Endometrium (tissue), 2 donors: ENCODE measurements at regions not wholly inside any gene's neighbourhood (a gene's known extent, or its start where the extent isn't known, plus 50 kb on each side); places are given as distances from the start of the nearest gene placed in this dataset.
A peak's percentile ranks its signal among the peaks of the same experiment; 100 is the strongest.
"Not testable (repeated sequence)": the region's sequence is repeated elsewhere in the genome, so short reads cannot be mapped to it uniquely, and the experiment has no call there.

Experiments used
- FAIRE-seq: peaks from 2 replicates; lab custom pipeline; 2012; peaks lifted over from hg19 to GRCh38; lab: Jason Lieb, UNC
- donor health status: control.
- donor health status: control.

DNA sequence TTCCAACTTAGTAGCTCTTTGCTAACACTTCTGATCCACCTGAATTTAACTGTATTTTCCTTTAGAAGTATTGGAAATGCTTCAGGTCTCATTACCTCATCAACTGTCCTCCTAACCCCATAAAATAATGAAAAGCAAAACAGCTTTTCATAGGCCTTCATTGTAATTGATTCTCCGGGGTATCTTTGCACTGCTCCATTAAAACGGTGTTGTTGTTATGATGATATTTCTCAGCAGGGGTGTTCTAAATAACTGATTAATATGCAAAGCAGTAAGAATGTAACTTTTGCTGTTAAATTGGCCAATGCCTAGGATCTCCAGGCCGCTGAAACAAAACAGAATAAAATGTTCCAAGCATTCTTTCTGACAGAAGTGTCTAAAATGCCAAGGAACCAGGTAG lies 1983.2 kb downstream of the EFNA5 start:
- no peak for FAIRE-seq

DNA sequence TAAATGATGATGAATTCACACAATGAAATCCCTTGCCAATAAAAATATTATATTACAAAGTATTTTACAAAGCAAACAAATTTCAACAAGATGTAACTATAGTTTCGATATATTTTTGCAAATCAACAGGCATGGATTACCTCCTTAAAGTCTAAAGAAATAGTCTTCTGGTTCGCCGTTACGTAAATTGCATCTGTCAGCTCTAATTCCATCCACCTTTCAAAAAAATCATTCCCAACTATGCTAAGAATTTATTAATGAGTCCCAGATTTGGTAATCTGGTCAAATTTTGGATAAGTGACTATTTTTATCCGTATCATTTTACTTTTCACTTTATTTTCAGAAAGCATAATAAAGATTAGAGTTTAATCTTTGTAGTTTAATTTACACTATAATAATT lies 1984.9 kb downstream of the EFNA5 start:
- no peak for FAIRE-seq

DNA sequence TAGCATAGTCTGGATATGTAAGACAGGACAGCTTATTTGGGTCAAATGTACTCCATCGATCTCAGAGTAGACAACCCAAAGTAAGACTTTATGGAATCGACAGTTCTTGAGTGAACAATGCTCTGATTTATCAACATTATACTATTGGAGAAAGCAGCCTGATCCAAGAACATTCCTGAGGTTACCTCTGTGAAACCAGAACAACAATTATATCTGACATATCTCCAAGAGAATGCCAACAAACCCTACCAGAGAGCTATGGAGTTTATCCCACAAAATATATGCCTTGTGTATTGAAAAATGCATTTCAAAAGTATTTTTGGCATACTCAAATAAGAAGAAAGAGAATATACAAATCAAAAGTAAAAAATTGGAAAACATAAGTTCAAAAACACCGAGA lies 1985.9 kb downstream of the EFNA5 start:
- FAIRE-seq: no peak

DNA sequence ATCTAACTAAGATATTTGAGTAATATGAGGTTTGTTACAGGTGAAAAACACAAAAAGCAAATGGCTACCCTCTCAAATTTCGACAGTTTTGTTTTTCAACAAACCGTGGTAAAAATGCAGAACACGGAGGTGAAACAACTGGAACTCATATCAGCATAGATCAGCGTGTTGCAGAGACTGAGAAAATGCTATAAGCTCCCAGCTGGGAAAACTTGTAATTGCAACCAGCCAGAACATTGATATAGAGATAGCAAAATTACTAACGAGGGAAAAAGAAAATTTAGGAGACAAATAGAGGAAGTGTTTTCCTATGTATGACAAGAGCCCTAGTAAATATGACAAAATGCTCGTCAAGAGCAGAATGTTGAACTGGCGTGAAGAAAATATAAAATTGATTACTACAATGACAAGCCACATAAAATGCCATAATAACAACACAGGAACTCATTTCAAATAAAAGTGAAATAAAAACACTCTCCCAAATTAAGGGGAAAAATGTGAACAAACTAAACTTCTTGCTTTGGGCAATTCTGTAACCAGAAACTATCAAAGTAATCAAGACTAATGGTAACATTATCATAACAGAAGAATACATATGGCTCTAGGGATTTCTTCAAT lies 1989.8 kb downstream of the EFNA5 start:
- no peak for FAIRE-seq

DNA sequence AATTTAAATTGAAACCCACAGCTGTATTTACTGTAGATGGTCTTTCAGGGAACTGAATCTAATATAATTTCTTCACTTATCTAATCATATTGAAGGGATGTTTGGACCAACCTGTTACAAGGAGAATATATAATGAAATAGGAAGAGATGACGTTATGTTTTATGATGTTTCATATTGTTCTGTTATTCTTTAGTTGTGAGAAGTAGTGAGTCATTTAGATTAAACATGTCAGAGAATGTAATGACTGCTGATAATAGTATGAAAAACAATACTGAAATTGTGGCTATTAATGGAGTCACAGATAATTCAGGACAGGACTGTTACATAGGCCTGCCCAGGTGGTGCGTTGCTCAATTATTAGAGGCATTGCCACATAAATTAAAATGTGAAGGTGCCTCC lies 1993.4 kb downstream of the EFNA5 start:
- no peak for FAIRE-seq

DNA sequence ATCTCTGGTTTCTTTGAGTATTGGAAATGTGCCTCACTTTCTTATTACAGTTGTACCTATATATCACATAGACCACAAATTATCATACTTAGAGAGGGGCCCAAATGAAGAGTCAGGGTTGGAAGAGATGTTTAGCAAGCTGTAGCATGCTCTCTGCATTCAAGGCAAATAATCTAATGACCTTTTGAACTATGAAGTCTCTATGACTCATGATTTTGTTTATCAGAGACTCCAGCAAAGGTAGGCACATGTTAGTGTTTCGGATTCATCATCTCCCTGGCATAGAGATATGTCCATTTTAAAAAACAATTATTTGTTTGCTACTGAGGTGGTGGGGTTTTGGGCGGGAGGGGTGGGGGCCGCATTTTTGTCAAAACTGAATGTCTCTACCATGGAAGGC lies 2000.1 kb downstream of the EFNA5 start:
- FAIRE-seq: no peak

DNA sequence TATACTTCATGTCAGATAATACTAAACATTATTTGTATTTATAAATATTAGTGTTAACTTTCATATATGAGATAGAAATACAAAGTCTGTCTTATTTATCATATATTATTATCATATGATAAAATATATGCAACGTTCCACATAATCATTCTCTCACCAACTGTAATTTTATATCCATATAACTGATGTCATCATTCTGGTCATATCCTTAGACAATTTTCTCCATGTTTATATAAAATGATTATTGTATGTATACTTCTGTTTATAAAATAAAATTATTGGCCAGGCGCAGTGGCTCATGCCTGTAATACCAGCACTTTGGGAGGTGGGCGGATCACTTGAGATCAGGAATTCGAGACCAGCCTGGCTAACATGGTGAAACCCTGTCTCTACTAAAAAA lies 2007.1 kb downstream of the EFNA5 start:
- peak; percentile 79 for FAIRE-seq

DNA sequence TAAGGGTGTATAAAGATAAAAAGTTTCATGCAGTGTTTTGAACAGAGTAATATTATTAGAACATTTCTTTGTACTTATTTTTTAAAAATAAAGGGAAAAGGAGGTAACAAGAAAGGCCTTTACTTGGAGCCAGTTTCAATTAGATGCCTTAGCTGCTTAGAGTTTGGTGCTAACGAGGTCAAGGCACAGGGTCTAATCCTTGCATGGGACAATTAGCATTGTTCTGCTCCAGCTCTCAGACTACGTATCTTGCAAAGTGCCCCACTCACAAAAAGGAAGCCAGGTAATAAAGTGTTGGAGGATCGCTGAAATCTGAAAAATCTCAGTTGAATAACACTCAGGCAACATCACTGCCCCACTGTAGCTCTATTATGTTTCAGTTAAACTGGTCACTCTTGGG lies 2011.3 kb downstream of the EFNA5 start:
- no peak for FAIRE-seq

DNA sequence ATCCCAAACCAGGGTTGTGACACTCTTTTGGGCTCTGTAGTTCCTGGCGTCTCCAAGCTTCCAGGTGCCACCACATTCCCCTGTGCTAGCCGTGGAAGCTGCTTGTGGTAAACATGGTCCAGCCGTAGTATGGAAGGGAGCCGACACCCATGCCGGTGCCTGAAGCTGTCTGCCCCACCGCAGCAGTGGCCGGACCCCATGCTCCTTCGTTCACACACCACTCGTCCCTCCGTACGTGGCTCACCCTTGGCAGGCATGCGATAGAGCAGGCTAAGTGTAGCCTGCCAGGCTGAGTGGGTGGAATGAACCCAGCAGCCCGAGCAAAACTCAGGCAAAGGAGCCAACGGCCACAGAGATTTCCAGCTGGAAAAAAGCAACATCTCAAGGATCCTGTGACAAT lies 2030.4 kb downstream of the EFNA5 start:
- FAIRE-seq: no peak

DNA sequence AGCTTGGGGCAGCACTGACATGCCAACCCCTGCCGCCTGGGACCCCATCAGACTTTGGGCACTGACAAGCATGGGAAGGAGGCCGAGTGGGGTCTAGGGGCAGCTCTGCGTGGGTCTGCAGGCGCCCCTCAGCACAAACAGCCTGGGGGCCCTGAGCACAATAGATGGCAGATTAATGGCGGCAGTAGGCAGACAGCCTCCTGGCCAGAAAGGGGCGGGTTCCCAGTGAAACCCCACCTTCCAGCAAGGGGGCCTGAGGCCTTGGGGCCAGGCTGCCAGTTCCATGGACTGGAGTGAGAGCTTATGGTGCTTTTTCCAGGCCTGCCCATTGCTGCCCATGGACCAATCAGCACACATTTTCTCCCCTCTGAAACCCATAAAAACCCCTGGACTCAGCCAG lies 2031.2 kb downstream of the EFNA5 start:
- FAIRE-seq: no peak

DNA sequence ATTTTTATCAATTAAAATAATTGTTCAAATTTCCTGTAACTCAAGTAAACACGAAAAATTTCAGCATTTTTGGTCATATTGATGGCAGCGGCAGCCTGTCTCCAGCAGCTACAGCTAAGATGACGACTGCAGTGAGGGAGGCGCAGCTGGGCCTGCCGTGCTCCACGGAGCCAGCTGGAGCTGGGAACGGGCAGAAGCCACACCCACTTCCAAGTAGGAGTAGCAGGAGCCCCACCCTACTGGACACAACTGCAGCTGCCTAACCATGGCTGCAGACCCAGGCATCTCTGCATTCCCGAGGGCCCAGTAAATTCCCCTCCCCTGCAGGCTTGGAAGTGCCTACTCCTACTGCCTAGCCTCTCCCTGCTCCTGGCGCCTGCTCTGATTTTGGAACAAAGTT lies 2031.7 kb downstream of the EFNA5 start:
- FAIRE-seq: no peak

DNA sequence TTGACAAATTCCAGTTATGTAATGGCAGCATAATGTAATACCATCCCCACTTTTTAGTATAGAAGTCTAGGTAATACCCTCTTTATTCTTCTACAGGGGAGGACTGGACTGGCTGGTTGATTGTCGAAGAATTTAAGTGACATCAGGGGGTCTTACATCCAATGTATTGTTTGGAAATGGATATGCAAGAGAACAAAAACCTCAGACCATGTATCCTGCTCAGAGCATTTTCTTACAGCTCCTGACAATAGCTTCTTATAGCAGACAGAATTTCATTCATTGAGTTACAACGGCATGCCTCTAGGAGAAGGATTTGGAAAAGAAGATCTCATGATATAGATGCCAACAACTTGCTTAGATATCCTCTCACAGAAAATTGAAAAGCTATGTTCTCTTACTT lies 2032.3 kb downstream of the EFNA5 start:
- FAIRE-seq: no peak

DNA sequence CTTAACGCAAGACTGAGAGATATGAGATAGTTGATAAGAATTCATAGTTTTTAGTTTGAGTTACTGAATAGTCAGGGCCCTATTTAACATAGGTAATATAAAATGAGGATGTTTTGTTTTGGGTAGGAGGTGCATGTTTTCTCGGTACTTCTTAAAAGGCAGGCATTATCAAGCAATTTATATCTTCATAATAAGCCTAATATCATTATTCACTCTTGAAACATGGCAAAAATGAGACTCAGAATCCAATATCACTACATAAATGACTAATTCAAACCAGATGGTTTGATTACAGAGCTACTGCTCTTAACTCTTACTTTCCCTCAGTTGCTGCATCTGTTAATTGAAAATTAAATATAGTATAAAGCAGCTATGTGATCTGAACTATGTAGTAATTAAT lies 2038.7 kb downstream of the EFNA5 start:
- no peak for FAIRE-seq

DNA sequence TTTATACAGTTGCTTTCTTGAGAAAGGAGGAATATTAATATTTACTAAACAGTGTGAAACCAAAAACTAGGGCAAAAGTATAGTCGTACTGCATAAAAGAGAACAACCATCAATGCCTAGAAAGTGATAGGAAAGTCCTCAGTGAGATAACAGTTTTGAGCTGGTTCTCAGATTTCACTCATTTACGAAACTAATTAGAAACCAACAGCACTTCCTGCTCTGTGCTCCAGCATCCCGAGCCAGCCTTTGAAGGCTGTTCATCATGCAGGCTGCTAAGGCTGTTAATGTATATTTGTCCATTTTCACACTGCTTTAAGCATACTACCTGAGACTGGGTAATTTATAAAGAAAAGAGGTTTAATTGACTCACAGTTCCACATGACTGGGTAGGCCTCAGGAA lies 2039.9 kb downstream of the EFNA5 start:
- FAIRE-seq: no peak

DNA sequence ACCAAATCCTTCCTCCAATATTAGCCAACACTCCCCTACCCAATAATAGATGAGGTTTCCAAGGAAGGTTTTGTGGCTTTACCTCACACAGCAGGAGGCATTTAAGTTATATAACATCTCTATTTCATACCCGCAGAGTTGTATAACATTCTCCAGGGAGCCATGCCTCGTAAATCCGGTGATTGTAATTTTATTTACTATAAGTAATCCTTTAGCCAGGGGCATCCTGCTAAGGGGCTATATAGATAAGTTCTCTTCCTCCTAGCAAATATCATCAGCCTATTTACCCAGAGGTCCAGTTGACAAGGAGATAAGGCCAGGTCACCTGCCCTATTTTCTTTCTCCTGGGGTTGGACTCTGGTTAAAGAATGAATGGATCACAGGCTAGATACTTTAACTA lies 2051.0 kb downstream of the EFNA5 start:
- FAIRE-seq: no peak

DNA sequence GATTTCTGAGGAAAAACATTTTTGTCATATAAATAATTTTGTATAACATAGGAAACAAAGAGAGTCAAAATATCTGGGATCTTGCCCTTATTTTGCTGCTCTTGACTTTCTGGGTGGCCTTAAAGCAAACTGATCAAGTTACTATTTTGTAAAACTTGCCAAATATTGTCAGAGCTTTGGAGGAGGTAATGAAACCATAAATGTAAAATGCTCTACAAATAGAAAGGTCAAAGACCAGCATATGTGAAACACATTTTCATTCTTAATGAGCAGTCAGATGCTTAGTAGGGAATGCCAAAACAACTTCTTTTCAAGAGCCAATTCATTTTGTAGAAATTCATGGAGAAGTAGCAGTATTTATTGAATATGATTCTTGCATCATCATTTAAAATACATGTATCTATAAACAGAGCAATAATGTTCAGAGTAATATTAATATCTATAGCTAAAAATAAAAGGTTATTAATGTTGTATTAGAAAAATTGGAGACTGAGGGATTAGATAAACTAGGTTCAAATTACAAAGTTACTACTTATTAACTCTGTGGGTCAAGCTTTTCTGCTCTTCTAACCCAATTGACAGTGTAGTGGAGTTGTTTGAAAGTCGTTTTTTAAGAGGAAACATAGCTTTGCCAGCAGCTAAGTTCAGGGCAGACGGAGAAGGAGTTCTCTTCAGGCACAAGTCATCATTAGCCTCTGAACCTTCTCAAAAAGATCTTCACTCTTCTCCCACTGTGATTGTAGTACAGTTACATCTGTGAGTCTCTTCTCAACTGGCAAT lies 2053.1 kb downstream of the EFNA5 start:
- FAIRE-seq: no peak

DNA sequence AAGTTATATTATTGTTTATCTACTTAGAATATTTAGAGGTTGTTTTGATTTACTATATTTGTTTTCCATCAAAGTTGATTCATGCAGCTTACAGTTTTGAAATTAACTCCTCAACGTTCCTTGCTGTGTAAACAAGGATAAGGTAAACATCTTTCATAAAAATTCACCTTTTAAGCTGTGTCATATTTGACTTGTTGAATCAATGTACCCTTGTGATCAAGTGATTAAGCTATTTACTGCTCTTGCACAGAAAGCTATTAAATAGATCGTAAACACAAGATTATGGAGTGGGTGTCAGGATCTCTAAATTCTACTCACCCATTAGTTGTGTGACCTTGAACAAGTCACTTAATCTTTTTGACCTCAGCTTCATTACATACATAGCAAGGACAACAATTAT lies 2054.0 kb upstream of the NUDT12 start:
- FAIRE-seq: peak; percentile 99

DNA sequence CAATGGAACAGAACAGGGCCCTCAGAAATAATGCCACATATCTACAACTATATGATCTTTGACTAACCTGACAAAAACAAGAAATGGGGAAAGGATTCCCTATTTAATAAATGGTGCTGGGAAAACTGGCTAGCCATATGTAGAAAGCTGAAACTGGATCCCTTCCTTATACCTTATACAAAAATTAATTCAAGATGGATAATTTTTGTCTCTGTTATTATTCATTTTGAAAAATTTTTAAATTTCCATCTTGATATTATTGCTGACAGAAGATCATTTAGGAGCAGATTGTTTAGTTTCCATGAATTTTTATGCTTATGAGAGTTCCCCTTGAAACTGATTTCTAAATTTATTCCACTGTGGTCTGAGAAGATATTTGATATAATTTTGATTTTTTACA lies 2039.8 kb upstream of the NUDT12 start:
- not testable (repeated sequence) for FAIRE-seq

DNA sequence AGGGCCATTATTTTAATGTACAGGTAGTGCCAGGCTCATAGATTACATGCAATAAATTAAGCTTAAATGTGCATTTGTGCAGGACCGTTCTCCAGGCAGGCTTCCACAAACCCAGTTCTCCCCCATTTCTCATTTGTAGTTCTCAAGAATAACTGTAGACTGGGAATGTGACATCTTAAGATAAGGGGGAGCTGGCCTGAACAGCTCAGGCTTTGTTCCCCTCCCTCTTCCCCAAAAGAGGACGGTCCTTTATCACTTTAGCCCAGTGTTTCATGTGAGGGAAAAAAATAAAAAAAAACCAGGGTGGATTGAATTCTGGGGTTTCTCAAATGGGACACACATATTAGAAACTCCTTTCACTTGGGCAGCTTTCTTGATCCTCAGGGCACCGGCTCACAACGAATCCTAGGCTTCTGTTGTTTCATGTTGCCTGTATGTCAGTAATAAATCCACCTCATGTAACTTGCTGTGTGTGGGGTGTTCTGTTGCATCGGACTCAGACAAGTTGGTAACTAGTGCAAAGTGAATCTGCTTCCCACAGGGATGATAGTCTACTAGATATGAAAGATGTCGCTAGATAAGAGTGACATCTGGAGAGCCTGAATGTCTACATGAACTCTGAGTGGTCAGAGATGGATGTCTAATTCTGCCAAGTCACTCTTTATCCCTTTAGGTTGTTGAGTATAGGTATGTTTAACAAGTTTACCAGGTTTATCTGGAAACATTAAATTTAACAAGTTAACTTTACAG lies 2030.6 kb upstream of the NUDT12 start:
- FAIRE-seq: no peak

DNA sequence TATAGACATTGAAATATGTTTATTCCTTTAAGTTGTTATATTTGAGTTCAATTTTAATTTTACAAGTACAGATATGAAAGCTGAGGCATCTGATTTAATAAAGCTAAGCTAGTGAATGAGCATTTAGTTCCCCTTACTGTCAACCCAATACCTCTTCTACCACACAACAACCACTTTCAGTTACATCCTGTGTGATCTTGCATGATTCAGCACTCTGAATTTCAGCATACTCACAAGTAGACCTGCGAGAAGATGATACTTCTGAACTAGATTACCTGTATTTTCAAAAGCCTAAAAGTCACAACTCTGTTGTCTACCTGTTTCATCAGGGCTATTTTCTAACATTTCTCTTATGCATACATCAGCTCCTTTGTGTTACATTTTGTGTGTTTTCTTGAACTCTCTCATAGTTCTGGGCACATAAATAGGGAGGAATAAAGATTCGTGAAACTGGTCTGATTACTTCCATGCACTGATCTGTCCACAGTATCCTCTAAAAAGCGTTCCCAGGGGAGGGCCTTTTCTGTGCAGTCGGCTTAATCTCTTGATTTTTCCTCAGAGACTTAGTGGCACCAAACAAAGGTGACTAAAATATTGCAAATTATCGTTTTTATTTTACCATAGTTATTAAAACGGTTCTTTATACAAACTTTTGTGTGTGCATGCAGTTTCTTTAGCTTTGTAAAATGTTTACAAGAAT lies 2025.5 kb upstream of the NUDT12 start:
- no peak for FAIRE-seq

DNA sequence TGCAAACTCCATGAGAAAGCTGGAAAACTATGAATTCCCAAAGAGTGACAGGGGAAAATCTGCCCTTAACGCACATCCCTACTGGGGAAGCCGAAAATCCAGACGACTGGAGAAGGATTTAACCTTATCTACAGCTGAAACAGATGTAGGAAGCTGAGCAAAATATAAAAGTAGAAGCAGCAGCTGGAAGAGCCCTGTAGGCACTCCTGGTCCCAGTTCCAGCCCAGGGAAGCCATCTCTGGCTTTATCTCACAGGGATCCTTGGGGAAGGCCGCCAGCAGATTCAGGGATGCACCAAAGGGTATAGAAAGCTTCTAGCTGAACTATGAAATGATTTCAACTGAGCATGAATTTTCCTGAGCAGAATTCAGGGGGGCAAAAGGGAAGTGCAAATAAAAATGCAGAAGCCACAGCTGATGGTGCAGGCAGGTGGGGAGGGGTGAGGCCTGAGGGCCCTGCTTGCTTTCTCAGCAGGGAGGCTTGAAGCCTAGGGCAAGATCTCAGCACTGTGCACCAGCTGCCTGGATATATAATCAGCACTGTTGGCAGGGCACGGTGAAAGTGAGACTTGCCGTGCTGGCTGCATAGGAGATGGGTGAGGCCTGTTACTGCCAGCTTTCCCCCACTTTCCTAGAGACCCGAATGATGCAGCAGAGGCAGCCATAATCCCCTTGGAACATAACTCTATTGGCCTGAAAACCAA lies 2019.5 kb upstream of the NUDT12 start:
- no peak for FAIRE-seq

DNA sequence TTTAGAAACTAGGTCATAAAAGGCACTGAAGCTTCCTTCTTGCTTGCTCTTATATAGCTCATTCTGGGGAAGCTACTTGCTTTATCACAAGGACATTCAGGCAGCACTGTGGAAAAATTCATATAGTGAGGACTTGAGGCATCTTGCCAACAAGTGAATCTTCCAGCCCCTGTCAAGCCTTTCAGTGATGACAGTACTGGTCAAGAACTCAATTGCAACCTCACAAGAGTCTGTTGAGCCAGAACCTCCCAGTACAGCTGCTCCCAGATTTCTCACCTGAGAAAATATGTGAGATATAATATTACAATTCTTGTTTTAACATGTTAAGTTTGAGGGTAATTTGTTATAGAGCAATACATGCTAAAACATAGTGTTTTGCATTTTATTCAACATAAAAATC lies 2011.0 kb upstream of the NUDT12 start:
- FAIRE-seq: no peak
